ENCODE measurements at regions not wholly inside any gene's neighbourhood (a gene's known extent, or its start where the extent isn't known, plus 50 kb on each side); places are given as distances from the start of the nearest gene placed in this dataset.
"Not testable (repeated sequence)": the region's sequence is repeated elsewhere in the genome, so short reads cannot be mapped to it uniquely, and the experiment has no call there.

- no peaks in the 10 kb centered on the region for H3K4me1 Mint-ChIP-seq (ENCODE audit: low read depth)
- H3K36me3 Mint-ChIP-seq (ENCODE audit: low read depth) = no peaks in the 10 kb centered on the region
- intact Hi-C loops (cut with micrococcal nuclease) = no loop called here
- H3K27ac Mint-ChIP-seq = no peak overlapping the region
- peaks cover 18% of the 10 kb centered on the region for H3K9me3 Mint-ChIP-seq
- H3K27me3 Mint-ChIP-seq (ENCODE audit: low read depth) = no peaks in the 10 kb centered on the region
- no peak overlapping the region for H3K4me3 Mint-ChIP-seq (ENCODE audit: low read depth)
- DNase-seq (ENCODE audit: low spot score) = no peak
Measured at GRCh38 chr2:139704606-139705005, 924.4 kb upstream of the NXPH2 start.

- intact Hi-C loops (cut with micrococcal nuclease) = no loop called here
- Mint-ChIP-seq H3K4me1 (ENCODE audit: low read depth) (no peaks in the 10 kb centered on the region), H3K9me3 (peaks cover 28% of the 10 kb centered on the region), H3K27ac (no peak overlapping the region), H3K36me3 (ENCODE audit: low read depth) (no peaks in the 10 kb centered on the region), H3K4me3 (ENCODE audit: low read depth) (no peak overlapping the region), H3K27me3 (ENCODE audit: low read depth) (no peaks in the 10 kb centered on the region)
- no peak for DNase-seq (ENCODE audit: low spot score)
Measured at GRCh38 chr2:139694327-139694726, 914.1 kb upstream of the NXPH2 start.

- Mint-ChIP-seq H3K9me3 (peaks cover 32% of the 10 kb centered on the region), H3K27me3 (ENCODE audit: low read depth) (no peaks in the 10 kb centered on the region), H3K4me3 (ENCODE audit: low read depth) (no peak overlapping the region), H3K36me3 (ENCODE audit: low read depth) (no peaks in the 10 kb centered on the region), H3K4me1 (ENCODE audit: low read depth) (no peaks in the 10 kb centered on the region), H3K27ac (no peak overlapping the region)
- intact Hi-C loops (cut with micrococcal nuclease) = no loop called here
- no peak for DNase-seq (ENCODE audit: low spot score)
Measured at GRCh38 chr2:139686205-139686604, 906.0 kb upstream of the NXPH2 start.

- intact Hi-C loops (cut with micrococcal nuclease) = no loop called here
- no peaks in the 10 kb centered on the region for H3K4me1 Mint-ChIP-seq (ENCODE audit: low read depth)
- no peaks in the 10 kb centered on the region for H3K27me3 Mint-ChIP-seq (ENCODE audit: low read depth)
- H3K27ac Mint-ChIP-seq = no peak overlapping the region
- no peak overlapping the region for H3K4me3 Mint-ChIP-seq (ENCODE audit: low read depth)
- peaks cover 34% of the 10 kb centered on the region for H3K9me3 Mint-ChIP-seq
- DNase-seq (ENCODE audit: low spot score) = no peak
- no peaks in the 10 kb centered on the region for H3K36me3 Mint-ChIP-seq (ENCODE audit: low read depth)
Measured at GRCh38 chr2:139685090-139685983, 905.1 kb upstream of the NXPH2 start.

DNA sequence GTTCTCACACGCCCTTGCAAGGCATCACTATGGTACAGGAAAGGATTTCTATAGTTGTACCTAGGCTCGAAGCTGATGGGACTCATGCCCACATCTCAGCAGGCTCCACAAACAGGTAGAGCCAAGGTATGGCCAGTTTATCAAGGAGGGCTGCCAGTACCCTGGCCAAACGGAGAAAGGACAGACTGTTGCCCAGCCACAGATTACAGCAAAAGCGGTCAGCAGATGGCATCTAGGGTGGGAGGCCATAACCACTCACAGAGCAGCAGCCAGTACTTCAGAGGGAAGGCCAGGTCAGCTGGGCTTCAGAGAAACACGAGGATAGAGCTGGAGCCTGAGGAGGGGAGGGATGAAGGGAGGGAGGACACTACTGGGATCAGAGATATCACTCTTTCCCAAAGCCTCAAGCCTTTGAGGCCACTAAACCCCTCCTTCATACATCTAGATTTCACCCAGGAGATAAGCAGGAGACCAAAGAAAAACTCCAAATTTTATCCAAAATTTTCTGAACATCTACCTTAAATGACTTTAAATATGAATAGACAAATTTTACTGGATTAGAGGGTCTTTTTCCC lies 904.2 kb upstream of the NXPH2 start:
- no peak overlapping the region for H3K4me3 Mint-ChIP-seq (ENCODE audit: low read depth)
- H3K4me1 Mint-ChIP-seq (ENCODE audit: low read depth) = no peaks in the 10 kb centered on the region
- peaks cover 40% of the 10 kb centered on the region for H3K9me3 Mint-ChIP-seq
- no peak overlapping the region for H3K27ac Mint-ChIP-seq
- intact Hi-C loops (cut with micrococcal nuclease) = no loop called here
- H3K36me3 Mint-ChIP-seq (ENCODE audit: low read depth) = no peaks in the 10 kb centered on the region
- no peaks in the 10 kb centered on the region for H3K27me3 Mint-ChIP-seq (ENCODE audit: low read depth)
- no peak for DNase-seq (ENCODE audit: low spot score)

DNA sequence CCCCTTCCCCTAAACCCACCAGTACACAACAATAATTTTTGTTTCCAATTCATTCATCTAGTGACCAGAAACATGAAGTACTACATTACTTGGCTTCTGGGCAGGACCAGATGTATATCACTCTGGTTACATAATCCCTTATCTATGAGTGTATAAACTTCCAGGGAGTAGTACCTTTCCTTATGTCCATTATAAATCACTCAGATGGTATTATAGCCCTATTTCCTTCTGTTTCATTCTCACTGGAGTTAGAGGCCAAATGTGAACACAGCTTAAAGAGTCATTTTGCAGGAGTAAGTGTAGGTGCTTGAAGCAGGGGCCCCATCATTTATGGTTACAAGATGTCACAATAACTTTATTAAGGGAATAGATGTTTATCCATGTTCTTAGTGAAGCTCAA lies 894.4 kb upstream of the NXPH2 start:
- Mint-ChIP-seq H3K27me3 (ENCODE audit: low read depth) (no peaks in the 10 kb centered on the region), H3K4me3 (ENCODE audit: low read depth) (no peak overlapping the region), H3K9me3 (peaks cover 16% of the 10 kb centered on the region), H3K36me3 (ENCODE audit: low read depth) (no peaks in the 10 kb centered on the region), H3K27ac (no peak overlapping the region), H3K4me1 (ENCODE audit: low read depth) (no peaks in the 10 kb centered on the region)
- no peak for DNase-seq (ENCODE audit: low spot score)
- intact Hi-C loops (cut with micrococcal nuclease) = no loop called here

DNA sequence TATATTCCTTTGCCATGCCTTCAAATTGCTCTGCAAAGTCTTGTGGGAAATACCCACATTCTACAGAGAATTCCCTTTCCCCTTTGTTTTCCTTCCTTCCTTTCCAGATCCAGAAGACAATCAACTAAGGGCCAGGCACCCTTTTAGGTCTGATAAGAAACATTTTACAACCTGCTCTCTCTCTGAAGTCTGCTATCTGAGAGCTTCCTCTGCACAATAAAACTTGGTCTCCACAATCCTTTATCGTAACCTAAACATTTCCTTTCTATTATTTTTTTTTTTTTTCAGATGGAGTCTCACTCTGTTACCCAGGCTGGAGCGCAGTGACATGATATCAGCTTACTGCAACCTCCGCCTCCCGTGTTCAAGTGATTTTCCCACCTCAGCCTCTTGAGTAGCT lies 893.3 kb upstream of the NXPH2 start:
- H3K4me1 Mint-ChIP-seq (ENCODE audit: low read depth); H3K27ac Mint-ChIP-seq; H3K27me3 Mint-ChIP-seq (ENCODE audit: low read depth); intact Hi-C loops (cut with micrococcal nuclease); H3K4me3 Mint-ChIP-seq (ENCODE audit: low read depth); DNase-seq (ENCODE audit: low spot score); H3K36me3 Mint-ChIP-seq (ENCODE audit: low read depth): not testable (repeated sequence)
- peaks cover 15% of the 10 kb centered on the region for H3K9me3 Mint-ChIP-seq

DNA sequence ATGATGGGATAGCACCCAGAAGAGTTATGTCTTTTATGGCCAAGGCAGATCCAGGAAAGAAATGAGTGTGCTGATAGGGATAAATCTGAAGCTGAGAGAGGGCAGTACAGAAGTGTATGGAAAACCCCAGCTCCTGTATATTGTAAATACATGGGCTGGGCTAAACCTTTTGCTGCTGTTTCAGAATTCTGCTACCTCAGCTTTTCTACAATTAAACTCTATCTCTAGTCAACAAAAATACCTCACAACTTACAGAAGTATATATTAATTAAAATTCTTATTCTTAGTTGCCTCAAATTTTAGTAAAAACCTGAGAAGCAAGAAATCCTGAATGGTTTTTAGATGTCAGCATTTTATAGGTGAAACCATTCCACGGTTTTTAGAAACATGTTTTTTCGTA lies 889.5 kb upstream of the NXPH2 start:
- H3K4me3 Mint-ChIP-seq (ENCODE audit: low read depth) = no peak overlapping the region
- no peaks in the 10 kb centered on the region for H3K36me3 Mint-ChIP-seq (ENCODE audit: low read depth)
- H3K27ac Mint-ChIP-seq = no peak overlapping the region
- no peaks in the 10 kb centered on the region for H3K4me1 Mint-ChIP-seq (ENCODE audit: low read depth)
- intact Hi-C loops (cut with micrococcal nuclease) = no loop called here
- H3K27me3 Mint-ChIP-seq (ENCODE audit: low read depth) = no peaks in the 10 kb centered on the region
- H3K9me3 Mint-ChIP-seq = peaks cover 20% of the 10 kb centered on the region
- DNase-seq (ENCODE audit: low spot score) = no peak

DNA sequence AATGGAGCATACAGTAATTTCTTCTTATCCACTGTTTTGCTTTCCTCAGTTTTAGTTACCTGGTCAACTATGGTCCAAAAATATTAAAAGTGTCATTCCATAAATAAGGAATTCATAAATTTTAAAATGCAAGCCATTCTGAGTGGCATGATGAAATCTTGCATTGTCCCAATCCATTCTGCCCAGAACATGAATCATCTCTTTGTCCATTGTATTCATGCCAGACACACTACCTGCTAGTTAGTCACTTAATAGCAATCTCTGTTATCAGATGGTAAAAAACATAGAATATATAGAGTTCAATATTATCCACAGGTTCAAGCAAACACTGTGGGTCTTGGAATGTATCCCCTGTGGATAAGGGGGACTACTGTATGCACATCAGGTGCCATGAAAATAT lies 872.2 kb upstream of the NXPH2 start:
- no peak for DNase-seq (ENCODE audit: low spot score)
- Mint-ChIP-seq H3K36me3 (ENCODE audit: low read depth) (no peaks in the 10 kb centered on the region), H3K27ac (no peak overlapping the region), H3K4me1 (ENCODE audit: low read depth) (no peaks in the 10 kb centered on the region), H3K4me3 (ENCODE audit: low read depth) (no peak overlapping the region), H3K9me3 (peaks cover 37% of the 10 kb centered on the region), H3K27me3 (ENCODE audit: low read depth) (no peaks in the 10 kb centered on the region)
- intact Hi-C loops (cut with micrococcal nuclease) = no loop called here

DNA sequence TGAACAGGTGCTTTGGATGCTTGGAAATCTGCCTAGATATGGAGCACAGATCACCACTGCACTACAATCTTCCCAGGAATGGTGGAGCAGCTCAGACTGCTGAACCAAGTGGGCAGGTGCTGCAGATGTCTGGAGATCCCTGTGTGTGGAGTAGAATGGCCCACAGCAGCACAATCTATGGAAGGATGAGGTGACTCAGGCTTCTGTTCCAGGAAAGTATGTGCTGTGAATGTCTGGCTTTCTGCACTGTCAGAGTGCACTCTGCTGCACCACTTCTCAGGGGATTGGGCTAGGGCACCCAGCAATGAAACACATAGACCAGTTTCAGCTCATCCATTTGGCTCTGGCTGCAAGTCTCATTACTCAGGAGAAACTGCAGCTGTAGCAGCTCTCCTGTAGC lies 865.4 kb upstream of the NXPH2 start:
- Mint-ChIP-seq H3K9me3 (peaks cover 58% of the 10 kb centered on the region), H3K27ac (no peak overlapping the region), H3K36me3 (ENCODE audit: low read depth) (no peaks in the 10 kb centered on the region), H3K4me3 (ENCODE audit: low read depth) (no peak overlapping the region), H3K4me1 (ENCODE audit: low read depth) (no peaks in the 10 kb centered on the region), H3K27me3 (ENCODE audit: low read depth) (no peaks in the 10 kb centered on the region)
- no peak for DNase-seq (ENCODE audit: low spot score)
- intact Hi-C loops (cut with micrococcal nuclease) = no loop called here

GRCh38 chr2:139643139-139643538 lies 862.9 kb upstream of the NXPH2 start:
- Mint-ChIP-seq H3K27ac (no peak overlapping the region), H3K36me3 (ENCODE audit: low read depth) (no peaks in the 10 kb centered on the region), H3K4me1 (ENCODE audit: low read depth) (no peaks in the 10 kb centered on the region), H3K27me3 (ENCODE audit: low read depth) (no peaks in the 10 kb centered on the region), H3K9me3 (peaks cover 43% of the 10 kb centered on the region), H3K4me3 (ENCODE audit: low read depth) (no peak overlapping the region)
- intact Hi-C loops (cut with micrococcal nuclease) = no loop called here
- no peak for DNase-seq (ENCODE audit: low spot score)

DNA sequence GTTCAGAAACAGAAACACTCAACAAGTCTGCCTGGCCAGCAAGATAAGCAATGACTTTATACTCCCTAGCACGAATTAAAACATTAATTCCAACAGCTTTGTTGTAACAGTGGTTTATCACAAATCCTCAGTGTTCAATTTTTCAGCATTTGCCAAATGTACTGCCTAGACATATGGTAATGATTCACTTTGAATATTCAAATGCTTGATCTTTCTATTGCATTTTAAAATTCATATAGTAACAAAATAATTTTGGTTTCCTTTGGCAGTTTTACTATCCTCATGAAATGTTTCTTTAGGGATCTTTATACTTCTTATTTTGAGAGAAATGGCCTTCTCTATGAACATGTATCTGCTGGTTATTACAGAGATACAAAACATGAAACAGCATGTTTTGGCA lies 851.8 kb upstream of the NXPH2 start:
- Mint-ChIP-seq H3K36me3 (ENCODE audit: low read depth) (no peaks in the 10 kb centered on the region), H3K4me1 (ENCODE audit: low read depth) (no peaks in the 10 kb centered on the region), H3K27ac (no peak overlapping the region), H3K27me3 (ENCODE audit: low read depth) (no peaks in the 10 kb centered on the region), H3K9me3 (peaks cover 22% of the 10 kb centered on the region), H3K4me3 (ENCODE audit: low read depth) (no peak overlapping the region)
- intact Hi-C loops (cut with micrococcal nuclease) = no loop called here
- DNase-seq (ENCODE audit: low spot score) = no peak

DNA sequence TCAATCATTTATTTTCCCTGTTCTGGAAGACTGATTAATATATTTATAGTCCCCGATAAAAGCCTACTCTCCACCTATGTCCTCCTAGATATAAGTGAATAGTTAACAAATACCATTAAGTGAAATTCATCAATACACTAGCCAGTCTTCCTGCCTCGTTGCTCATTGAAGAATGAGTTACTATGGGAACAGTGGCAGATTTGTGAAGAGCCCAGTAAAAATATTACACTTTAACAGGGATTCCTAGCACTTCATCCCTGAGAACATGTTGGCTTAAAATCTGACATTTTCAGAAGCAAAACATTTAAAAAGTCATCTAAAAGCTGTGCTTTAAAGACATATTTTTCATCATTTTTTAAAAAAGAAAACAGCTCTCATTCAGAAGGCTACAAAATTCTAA lies 848.7 kb upstream of the NXPH2 start:
- DNase-seq (ENCODE audit: low spot score) = no peak
- Mint-ChIP-seq H3K4me1 (ENCODE audit: low read depth) (no peaks in the 10 kb centered on the region), H3K27ac (no peak overlapping the region), H3K9me3 (peaks cover 13% of the 10 kb centered on the region), H3K4me3 (ENCODE audit: low read depth) (no peak overlapping the region), H3K36me3 (ENCODE audit: low read depth) (no peaks in the 10 kb centered on the region), H3K27me3 (ENCODE audit: low read depth) (no peaks in the 10 kb centered on the region)
- intact Hi-C loops (cut with micrococcal nuclease) = no loop called here
